OCI-LY3 (cell line): ENCODE measurements at regions not wholly inside any gene's neighbourhood (a gene's known extent, or its start where the extent isn't known, plus 50 kb on each side); places are given as distances from the start of the nearest gene placed in this dataset.

Experiments
- CTCF ChIP-seq: fragments of 200-600, 300-600 bp; sonication (generic); IDR thresholded peaks from 2 replicates; pipeline ENCODE4 v1.5.1; 2014; ENCODE audit warnings: antibody characterized with exemption, low read length, low read depth
- EZH2phosphoT487 ChIP-seq: fragments of 200-600 bp; shearing (Covaris generic); IDR thresholded peaks from 2 replicates; pipeline ENCODE4 v1.6.1; 2018; ENCODE audit warnings: antibody characterized with exemption, mixed run types, low read depth

- no peak for TF ChIP-seq CTCF
- TF ChIP-seq EZH2phosphoT487, result no peak
Measured at GRCh38 chr22:34319346-34319745, 399.1 kb upstream of the LARGE1 start.
